Vagina (tissue), 2 donors: ENCODE measurements at regions not wholly inside any gene's neighbourhood (a gene's known extent, or its start where the extent isn't known, plus 50 kb on each side); places are given as distances from the start of the nearest gene placed in this dataset.

Source experiments
- POLR2A ChIP-seq, 2 donors: fragments of 450-650 bp; IDR thresholded peaks; one replicate each; pipeline ENCODE4 v1.6.1; 2017; ENCODE audit warnings: antibody characterized with exemption in 2 of 2, mild to moderate bottlenecking in 2 of 2, moderate library complexity in 2 of 2
- TF ChIP-seq, protein P1 (sequence below), 3 experiments: fragments of 450-650 bp in 2 of 3; fragments of 200-600 bp in 1 of 3; sonication (generic) in 1 of 3; IDR thresholded peaks; one replicate each; pipeline ENCODE4 v1.5.1; 2017 to 2019; ENCODE audit warnings: antibody characterized with exemption in 3 of 3, mild to moderate bottlenecking in 2 of 3, moderate library complexity in 2 of 3

GRCh38 chr16:16871196-16871595 lies 492.3 kb downstream of the NPIPA7 start:
- no peak for TF ChIP-seq POLR2A (IDR thresholded peaks at IDR 0.05)
- TF ChIP-seq, protein P1, sequence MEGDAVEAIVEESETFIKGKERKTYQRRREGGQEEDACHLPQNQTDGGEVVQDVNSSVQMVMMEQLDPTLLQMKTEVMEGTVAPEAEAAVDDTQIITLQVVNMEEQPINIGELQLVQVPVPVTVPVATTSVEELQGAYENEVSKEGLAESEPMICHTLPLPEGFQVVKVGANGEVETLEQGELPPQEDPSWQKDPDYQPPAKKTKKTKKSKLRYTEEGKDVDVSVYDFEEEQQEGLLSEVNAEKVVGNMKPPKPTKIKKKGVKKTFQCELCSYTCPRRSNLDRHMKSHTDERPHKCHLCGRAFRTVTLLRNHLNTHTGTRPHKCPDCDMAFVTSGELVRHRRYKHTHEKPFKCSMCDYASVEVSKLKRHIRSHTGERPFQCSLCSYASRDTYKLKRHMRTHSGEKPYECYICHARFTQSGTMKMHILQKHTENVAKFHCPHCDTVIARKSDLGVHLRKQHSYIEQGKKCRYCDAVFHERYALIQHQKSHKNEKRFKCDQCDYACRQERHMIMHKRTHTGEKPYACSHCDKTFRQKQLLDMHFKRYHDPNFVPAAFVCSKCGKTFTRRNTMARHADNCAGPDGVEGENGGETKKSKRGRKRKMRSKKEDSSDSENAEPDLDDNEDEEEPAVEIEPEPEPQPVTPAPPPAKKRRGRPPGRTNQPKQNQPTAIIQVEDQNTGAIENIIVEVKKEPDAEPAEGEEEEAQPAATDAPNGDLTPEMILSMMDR (IDR thresholded peaks at IDR 0.05): no peak
